HG02884 (cell line): ENCODE measurements at regions not wholly inside any gene's neighbourhood (a gene's known extent, or its start where the extent isn't known, plus 50 kb on each side); places are given as distances from the start of the nearest gene placed in this dataset.
"Not testable (repeated sequence)": the region's sequence is repeated elsewhere in the genome, so short reads cannot be mapped to it uniquely, and the experiment has no call there.

Source experiments
- ATAC-seq: cut with Tn5 transposase; IDR thresholded peaks from one replicate; pipeline ENCODE4 v1.9.1; 2021; ENCODE audit warnings: mild to moderate bottlenecking, moderate library complexity; ENCODE audit not compliant: unreplicated experiment

- no peak for ATAC-seq
Observed at GRCh38 chr12:59158066-59158465, 237.8 kb upstream of the LRIG3 start.

GRCh38 chr12:59155448-59155847 is 235.1 kb upstream of the LRIG3 start:
- no peak for ATAC-seq

GRCh38 chr12:59151243-59151642 is 230.9 kb upstream of the LRIG3 start:
- ATAC-seq: no peak

- ATAC-seq: peak; percentile 100
Observed at GRCh38 chr12:59149995-59150642, 229.8 kb upstream of the LRIG3 start.

- ATAC-seq: no peak
Observed at GRCh38 chr12:59147791-59148190, 227.5 kb upstream of the LRIG3 start.

- ATAC-seq: no peak
Observed at GRCh38 chr12:59142183-59142790, 222.0 kb upstream of the LRIG3 start.

- no peak for ATAC-seq
Observed at GRCh38 chr12:59134750-59135149, 214.4 kb upstream of the LRIG3 start.

- ATAC-seq: no peak
Observed at GRCh38 chr12:59131462-59131861, 211.2 kb upstream of the LRIG3 start.

GRCh38 chr12:59122784-59123183 is 202.5 kb upstream of the LRIG3 start:
- no peak for ATAC-seq

- ATAC-seq: no peak
Observed at GRCh38 chr12:59121451-59121850, 201.1 kb upstream of the LRIG3 start.

- no peak for ATAC-seq
Observed at GRCh38 chr12:59119676-59120075, 199.4 kb upstream of the LRIG3 start.

- no peak for ATAC-seq
Observed at GRCh38 chr12:59118356-59118755, 198.1 kb upstream of the LRIG3 start.

GRCh38 chr12:59115995-59116394 is 195.7 kb upstream of the LRIG3 start:
- ATAC-seq: no peak

- ATAC-seq: no peak
Observed at GRCh38 chr12:59115526-59115925, 195.2 kb upstream of the LRIG3 start.

GRCh38 chr12:59113831-59114615 is 193.7 kb upstream of the LRIG3 start:
- ATAC-seq: peak; percentile 94

- ATAC-seq: no peak
Observed at GRCh38 chr12:59111851-59112250, 191.5 kb upstream of the LRIG3 start.

- not testable (repeated sequence) for ATAC-seq
Observed at GRCh38 chr12:59108516-59108915, 188.2 kb upstream of the LRIG3 start.

GRCh38 chr12:59100585-59100984 is 180.3 kb upstream of the LRIG3 start:
- no peak for ATAC-seq

GRCh38 chr12:59097876-59098275 is 177.6 kb upstream of the LRIG3 start:
- no peak for ATAC-seq

GRCh38 chr12:59096246-59096645 is 175.9 kb upstream of the LRIG3 start:
- ATAC-seq: no peak

- ATAC-seq: no peak
Observed at GRCh38 chr12:59093073-59093772, 172.9 kb upstream of the LRIG3 start.
